ENCODE measurements at regions not wholly inside any gene's neighbourhood (a gene's known extent, or its start where the extent isn't known, plus 50 kb on each side); places are given as distances from the start of the nearest gene placed in this dataset.

GRCh38 chr1:57578099-57578498 is 154.2 kb upstream of the DAB1 start:
- TF ChIP-seq POLR2A (IDR thresholded peaks at IDR 0.05): no peak
- no peak for TF ChIP-seq CTCF (IDR thresholded peaks at IDR 0.05)
